ENCODE measurements at regions not wholly inside any gene's neighbourhood (a gene's known extent, or its start where the extent isn't known, plus 50 kb on each side); places are given as distances from the start of the nearest gene placed in this dataset.
A peak's percentile ranks its signal among the peaks of the same experiment; 100 is the strongest.

GRCh38 chr14:101441710-101442109, 119.6 kb upstream of the DIO3 start:
- POLR2A ChIA-PET: interaction anchor here (1.0 kb wide), 1 partner anchor 34 kb away, joined by 3 read pairs; no protein-coding TSS in a partner anchor
- Mint-ChIP-seq H3K9me3 (ENCODE audit: unreplicated experiment) (no peaks in the 10 kb centered on the region), H3K36me3 (ENCODE audit: insufficient read depth, unreplicated experiment) (no peaks in the 10 kb centered on the region), H3K4me3 (ENCODE audit: unreplicated experiment) (no peak overlapping the region), H3K27ac (ENCODE audit: low read depth, unreplicated experiment) (no peak overlapping the region), H3K27me3 (ENCODE audit: insufficient read depth, unreplicated experiment) (no peaks in the 10 kb centered on the region), H3K4me1 (ENCODE audit: insufficient read depth, unreplicated experiment) (peaks cover 7% of the 10 kb centered on the region)
- CTCF ChIA-PET: no interaction called here
- no peak for DNase-seq (ENCODE audit: unreplicated experiment)
- BruUV-seq (replicated peaks): no TSS peak
- TF ChIP-seq, protein P1, sequence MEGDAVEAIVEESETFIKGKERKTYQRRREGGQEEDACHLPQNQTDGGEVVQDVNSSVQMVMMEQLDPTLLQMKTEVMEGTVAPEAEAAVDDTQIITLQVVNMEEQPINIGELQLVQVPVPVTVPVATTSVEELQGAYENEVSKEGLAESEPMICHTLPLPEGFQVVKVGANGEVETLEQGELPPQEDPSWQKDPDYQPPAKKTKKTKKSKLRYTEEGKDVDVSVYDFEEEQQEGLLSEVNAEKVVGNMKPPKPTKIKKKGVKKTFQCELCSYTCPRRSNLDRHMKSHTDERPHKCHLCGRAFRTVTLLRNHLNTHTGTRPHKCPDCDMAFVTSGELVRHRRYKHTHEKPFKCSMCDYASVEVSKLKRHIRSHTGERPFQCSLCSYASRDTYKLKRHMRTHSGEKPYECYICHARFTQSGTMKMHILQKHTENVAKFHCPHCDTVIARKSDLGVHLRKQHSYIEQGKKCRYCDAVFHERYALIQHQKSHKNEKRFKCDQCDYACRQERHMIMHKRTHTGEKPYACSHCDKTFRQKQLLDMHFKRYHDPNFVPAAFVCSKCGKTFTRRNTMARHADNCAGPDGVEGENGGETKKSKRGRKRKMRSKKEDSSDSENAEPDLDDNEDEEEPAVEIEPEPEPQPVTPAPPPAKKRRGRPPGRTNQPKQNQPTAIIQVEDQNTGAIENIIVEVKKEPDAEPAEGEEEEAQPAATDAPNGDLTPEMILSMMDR (IDR thresholded peaks at IDR 0.05; ENCODE audit: unreplicated experiment): no peak
- intact Hi-C loops (cut with micrococcal nuclease): no loop called here

- ChIA-PET CTCF (no interaction called here), POLR2A (no interaction called here)
- Mint-ChIP-seq H3K4me3 (ENCODE audit: unreplicated experiment) (no peak overlapping the region), H3K4me1 (ENCODE audit: insufficient read depth, unreplicated experiment) (peaks cover 7% of the 10 kb centered on the region), H3K9me3 (ENCODE audit: unreplicated experiment) (no peaks in the 10 kb centered on the region), H3K27me3 (ENCODE audit: insufficient read depth, unreplicated experiment) (no peaks in the 10 kb centered on the region), H3K27ac (ENCODE audit: low read depth, unreplicated experiment) (no peak overlapping the region), H3K36me3 (ENCODE audit: insufficient read depth, unreplicated experiment) (no peaks in the 10 kb centered on the region)
- TF ChIP-seq, protein P1 (IDR thresholded peaks at IDR 0.05; ENCODE audit: unreplicated experiment): no peak
- BruUV-seq (replicated peaks): no TSS peak
- intact Hi-C loops (cut with micrococcal nuclease): no loop called here
- DNase-seq (ENCODE audit: unreplicated experiment): no peak
Measured at GRCh38 chr14:101442451-101442850, 118.8 kb upstream of the DIO3 start.

- BruUV-seq (replicated peaks): no TSS peak
- Mint-ChIP-seq H3K27me3 (ENCODE audit: insufficient read depth, unreplicated experiment) (no peaks in the 10 kb centered on the region), H3K4me3 (ENCODE audit: unreplicated experiment) (peak overlapping the region; percentile 38), H3K27ac (ENCODE audit: low read depth, unreplicated experiment) (peak overlapping the region; percentile 42), H3K9me3 (ENCODE audit: unreplicated experiment) (no peaks in the 10 kb centered on the region), H3K4me1 (ENCODE audit: insufficient read depth, unreplicated experiment) (peaks cover 7% of the 10 kb centered on the region), H3K36me3 (ENCODE audit: insufficient read depth, unreplicated experiment) (no peaks in the 10 kb centered on the region)
- ChIA-PET POLR2A (interaction anchor here (0.9 kb wide), 1 partner anchor 1004 kb away, joined by 3 read pairs; no protein-coding TSS in a partner anchor), CTCF (no interaction called here)
- TF ChIP-seq, protein P1 (IDR thresholded peaks at IDR 0.05; ENCODE audit: unreplicated experiment): no peak
- intact Hi-C loops (cut with micrococcal nuclease): no loop called here
- peak; percentile 88 for DNase-seq (ENCODE audit: unreplicated experiment)
Measured at GRCh38 chr14:101444116-101444515, 117.2 kb upstream of the DIO3 start.

DNA sequence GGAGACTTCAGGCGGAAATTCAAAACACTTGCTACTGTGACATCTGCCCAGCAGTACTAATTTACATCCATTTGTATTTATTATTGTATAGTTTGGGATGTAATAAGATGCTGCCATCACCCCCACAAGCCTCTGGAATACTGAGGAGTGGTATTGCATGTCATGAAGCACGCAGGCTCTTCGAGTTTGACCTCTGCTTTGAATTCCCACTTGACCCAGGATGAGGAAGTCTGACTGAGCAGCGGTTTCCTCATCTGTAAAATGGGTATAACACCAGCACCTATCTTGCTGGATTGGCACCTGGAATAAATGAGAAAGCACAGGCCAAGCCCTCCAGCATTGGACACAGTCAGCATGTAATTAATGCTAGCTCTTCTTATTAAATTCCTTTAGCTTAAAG, 116.0 kb upstream of the DIO3 start:
- CTCF ChIA-PET: no interaction called here
- no peak overlapping the region for H3K4me3 Mint-ChIP-seq (ENCODE audit: unreplicated experiment)
- POLR2A ChIA-PET: no interaction called here
- peaks cover 7% of the 10 kb centered on the region for H3K4me1 Mint-ChIP-seq (ENCODE audit: insufficient read depth, unreplicated experiment)
- no TSS peak for BruUV-seq (replicated peaks)
- no peaks in the 10 kb centered on the region for H3K9me3 Mint-ChIP-seq (ENCODE audit: unreplicated experiment)
- no peak for DNase-seq (ENCODE audit: unreplicated experiment)
- no peaks in the 10 kb centered on the region for H3K36me3 Mint-ChIP-seq (ENCODE audit: insufficient read depth, unreplicated experiment)
- intact Hi-C loops (cut with micrococcal nuclease): no loop called here
- no peaks in the 10 kb centered on the region for H3K27me3 Mint-ChIP-seq (ENCODE audit: insufficient read depth, unreplicated experiment)
- TF ChIP-seq, protein P1 (IDR thresholded peaks at IDR 0.05; ENCODE audit: unreplicated experiment): no peak
- H3K27ac Mint-ChIP-seq (ENCODE audit: low read depth, unreplicated experiment): no peak overlapping the region
